Loucy (cell line): ENCODE measurements at regions not wholly inside any gene's neighbourhood (a gene's known extent, or its start where the extent isn't known, plus 50 kb on each side); places are given as distances from the start of the nearest gene placed in this dataset.

ENCODE experiments used
- H2AFZ ChIP-seq: fragments of 200-600 bp; sonication (generic); 2 replicates; pipeline ENCODE4 v1.6.0; 2016; ENCODE audit warnings: antibody characterized with exemption, mild to moderate bottlenecking, low read length, moderate library complexity
- H3F3A ChIP-seq: fragments of 200-600 bp; 2 replicates; pipeline ENCODE4 v1.6.0; 2016; ENCODE audit warnings: antibody characterized with exemption, low read depth, mild to moderate bottlenecking
- H3K27me3 ChIP-seq: fragments of 200-600 bp; sonication (generic); 2 replicates; pipeline ENCODE4 v1.6.1; 2014; ENCODE audit warnings: low read length, mild to moderate bottlenecking; ENCODE audit not compliant: insufficient read depth, poor library complexity, severe bottlenecking
- H3K36me3 ChIP-seq: fragments of 200-600 bp; sonication (generic); 2 replicates; pipeline ENCODE4 v1.6.1; 2016; ENCODE audit warnings: low read length; ENCODE audit not compliant: insufficient read depth
- H3K4me1 ChIP-seq: fragments of 200-600 bp; sonication (generic); 2 replicates; pipeline ENCODE4 v1.5.1; 2014; ENCODE audit warnings: low read length, mild to moderate bottlenecking; ENCODE audit not compliant: insufficient read depth, poor library complexity, severe bottlenecking
- H3K4me2 ChIP-seq: fragments of 200-600 bp; sonication (generic); 2 replicates; pipeline ENCODE4 v1.6.0; 2014; ENCODE audit warnings: antibody characterized with exemption, low read length, low read depth, mild to moderate bottlenecking; ENCODE audit not compliant: poor library complexity, severe bottlenecking
- H3K4me3 ChIP-seq: fragments of 200-600 bp; sonication (generic); 2 replicates; pipeline ENCODE4 v1.5.1; 2014; ENCODE audit warnings: low read length, mild to moderate bottlenecking, mixed read lengths; ENCODE audit not compliant: poor library complexity, severe bottlenecking
- H3K79me2 ChIP-seq: fragments of 200-600 bp; sonication (generic); 2 replicates; pipeline ENCODE4 v1.6.1; 2014; ENCODE audit warnings: low read length; ENCODE audit not compliant: insufficient read depth
- H3K9ac ChIP-seq: fragments of 200-600 bp; sonication (generic); 2 replicates; pipeline ENCODE4 v1.6.0; 2014; ENCODE audit warnings: mild to moderate bottlenecking, low read depth, low read length, moderate library complexity; ENCODE audit not compliant: poor library complexity, severe bottlenecking
- H3K9me2 ChIP-seq: fragments of 200-600 bp; sonication (generic); replicated peaks from 2 replicates; pipeline ENCODE4 v1.6.1; 2016; ENCODE audit warnings: low read depth, low read length, mixed read lengths
- H3K9me3 ChIP-seq: fragments of 200-600 bp; sonication (generic); 2 replicates; pipeline ENCODE4 v1.6.1; 2014; ENCODE audit warnings: mild to moderate bottlenecking, antibody characterized with exemption, low read length, low read depth; ENCODE audit not compliant: insufficient read depth
- H4K20me1 ChIP-seq: fragments of 200-600 bp; sonication (generic); 2 replicates; pipeline ENCODE4 v1.6.0; 2014; ENCODE audit warnings: antibody characterized with exemption, low read length, mild to moderate bottlenecking; ENCODE audit not compliant: insufficient read depth, poor library complexity, severe bottlenecking
- EZH2phosphoT487 ChIP-seq: fragments of 200-600 bp; IDR thresholded peaks from 2 replicates; pipeline ENCODE4 v1.6.1; 2018; ENCODE audit warnings: antibody characterized with exemption, mild to moderate bottlenecking, moderate library complexity, borderline replicate concordance
- TF ChIP-seq, protein P1 (sequence below): fragments of 200-600 bp; sonication (generic); conservative IDR thresholded peaks from 2 replicates; pipeline ENCODE4 v1.5.1; 2014; ENCODE audit warnings: mild to moderate bottlenecking, antibody characterized with exemption, low read length

DNA sequence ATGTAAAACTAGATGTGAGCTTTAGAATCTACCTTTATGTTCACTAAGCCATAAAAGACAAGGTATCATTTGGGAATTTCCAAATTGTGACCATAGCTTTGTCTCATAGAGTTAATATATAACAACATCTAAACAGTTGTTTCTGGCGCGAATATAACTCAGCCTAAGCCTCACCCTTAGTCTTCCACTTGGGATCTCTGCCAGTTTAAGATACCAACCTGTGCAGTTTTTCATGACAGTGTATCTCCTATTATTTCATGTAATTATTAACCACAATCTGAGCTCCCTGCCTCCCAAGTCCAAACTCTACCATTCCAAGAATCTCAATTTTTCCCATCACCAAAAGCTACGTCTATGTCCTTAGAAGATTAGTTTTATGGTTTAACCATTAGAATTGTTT is 572.5 kb upstream of the ISX start:
- no peaks in the 10 kb centered on the region for H3K79me2 ChIP-seq
- no peaks in the 10 kb centered on the region for H3K27me3 ChIP-seq
- no peaks in the 10 kb centered on the region for H3K9me2 ChIP-seq
- H3K36me3 ChIP-seq, result no peaks in the 10 kb centered on the region
- H2AFZ ChIP-seq, result no peak overlapping the region
- no peaks in the 10 kb centered on the region for H3F3A ChIP-seq
- H3K4me2 ChIP-seq, result no peak overlapping the region
- no peak overlapping the region for H3K4me3 ChIP-seq
- no peak overlapping the region for H3K9ac ChIP-seq
- H3K4me1 ChIP-seq, result no peaks in the 10 kb centered on the region
- TF ChIP-seq, protein P1, sequence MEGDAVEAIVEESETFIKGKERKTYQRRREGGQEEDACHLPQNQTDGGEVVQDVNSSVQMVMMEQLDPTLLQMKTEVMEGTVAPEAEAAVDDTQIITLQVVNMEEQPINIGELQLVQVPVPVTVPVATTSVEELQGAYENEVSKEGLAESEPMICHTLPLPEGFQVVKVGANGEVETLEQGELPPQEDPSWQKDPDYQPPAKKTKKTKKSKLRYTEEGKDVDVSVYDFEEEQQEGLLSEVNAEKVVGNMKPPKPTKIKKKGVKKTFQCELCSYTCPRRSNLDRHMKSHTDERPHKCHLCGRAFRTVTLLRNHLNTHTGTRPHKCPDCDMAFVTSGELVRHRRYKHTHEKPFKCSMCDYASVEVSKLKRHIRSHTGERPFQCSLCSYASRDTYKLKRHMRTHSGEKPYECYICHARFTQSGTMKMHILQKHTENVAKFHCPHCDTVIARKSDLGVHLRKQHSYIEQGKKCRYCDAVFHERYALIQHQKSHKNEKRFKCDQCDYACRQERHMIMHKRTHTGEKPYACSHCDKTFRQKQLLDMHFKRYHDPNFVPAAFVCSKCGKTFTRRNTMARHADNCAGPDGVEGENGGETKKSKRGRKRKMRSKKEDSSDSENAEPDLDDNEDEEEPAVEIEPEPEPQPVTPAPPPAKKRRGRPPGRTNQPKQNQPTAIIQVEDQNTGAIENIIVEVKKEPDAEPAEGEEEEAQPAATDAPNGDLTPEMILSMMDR, result no peak
- TF ChIP-seq EZH2phosphoT487, result no peak
- no peaks in the 10 kb centered on the region for H4K20me1 ChIP-seq
- H3K9me3 ChIP-seq, result 0 out of 2 replicates have a peak, but pooled peaks cover 5% of the 10 kb centered on the region

DNA sequence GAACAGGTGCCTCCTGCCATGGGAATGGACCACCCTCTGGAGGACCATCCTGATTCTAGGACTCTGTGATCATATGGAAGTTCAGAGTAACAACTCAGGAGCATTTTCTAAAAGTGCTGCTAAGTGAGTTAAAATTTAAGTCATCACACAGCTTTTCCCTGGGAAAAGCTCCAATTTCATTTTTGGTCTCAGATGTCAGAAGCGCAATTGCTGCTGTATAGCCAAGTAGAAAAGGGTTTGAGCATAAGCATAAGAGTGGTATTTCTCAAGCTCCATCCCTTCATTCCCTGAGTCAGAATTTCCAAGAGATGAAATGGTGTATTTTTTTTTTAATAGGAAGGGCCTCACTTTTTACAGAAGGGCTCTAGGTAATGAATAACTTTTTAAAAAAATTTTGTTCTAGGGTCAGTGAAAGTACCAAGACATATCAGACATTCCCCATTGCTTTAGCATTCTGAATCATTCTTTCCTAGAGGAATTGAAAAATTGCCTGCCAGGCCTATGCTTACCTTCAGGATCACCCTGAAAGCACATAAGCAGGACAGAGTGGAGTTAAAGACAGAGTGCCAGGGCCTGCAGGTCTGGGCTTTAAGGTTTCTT is 564.5 kb upstream of the ISX start:
- Histone ChIP-seq H3K4me2 (no peak overlapping the region), H3K9ac (no peak overlapping the region), H3K4me3 (no peak overlapping the region), H3K36me3 (no peaks in the 10 kb centered on the region), H3K9me3 (no peaks in the 10 kb centered on the region; the same call in 1 of the 2 replicates), H3K9me2 (no peaks in the 10 kb centered on the region), H3K79me2 (no peaks in the 10 kb centered on the region), H3F3A (no peaks in the 10 kb centered on the region), H3K27me3 (no peaks in the 10 kb centered on the region), H3K4me1 (no peaks in the 10 kb centered on the region), H2AFZ (no peak overlapping the region), H4K20me1 (no peaks in the 10 kb centered on the region)
- TF ChIP-seq EZH2phosphoT487, result no peak
- TF ChIP-seq, protein P1, result no peak

DNA sequence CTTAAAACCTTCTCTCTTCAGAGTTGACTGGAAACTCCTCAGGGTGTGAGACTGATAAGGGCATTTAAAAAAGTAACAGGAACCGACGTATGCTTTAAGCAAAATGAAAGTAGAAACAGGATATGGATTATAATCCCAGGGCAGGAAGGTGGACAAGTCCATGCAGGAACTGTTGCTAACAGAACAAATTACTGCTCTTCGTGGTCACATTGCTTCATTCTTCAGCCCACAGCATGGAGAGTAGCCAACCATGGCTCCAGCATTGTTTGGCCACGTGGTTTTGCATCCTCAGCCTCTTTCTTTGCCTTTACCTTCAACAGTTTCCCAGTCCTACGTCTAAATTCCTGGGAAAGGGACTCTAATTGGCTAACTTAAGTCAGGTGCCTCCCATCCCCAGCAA is 563.1 kb upstream of the ISX start:
- Histone ChIP-seq H3K79me2 (no peaks in the 10 kb centered on the region), H3F3A (no peaks in the 10 kb centered on the region), H3K9me2 (no peaks in the 10 kb centered on the region), H3K9me3 (no peaks in the 10 kb centered on the region; the same call in 1 of the 2 replicates), H2AFZ (no peak overlapping the region), H3K36me3 (no peaks in the 10 kb centered on the region), H3K9ac (no peak overlapping the region), H3K4me3 (no peak overlapping the region), H3K27me3 (no peaks in the 10 kb centered on the region), H3K4me2 (no peak overlapping the region), H3K4me1 (no peaks in the 10 kb centered on the region), H4K20me1 (no peaks in the 10 kb centered on the region)
- TF ChIP-seq, protein P1, result no peak
- TF ChIP-seq EZH2phosphoT487, result no peak
